Central memory CD8-positive, alpha-beta T cell (primary cell): ENCODE measurements at regions not wholly inside any gene's neighbourhood (a gene's known extent, or its start where the extent isn't known, plus 50 kb on each side); places are given as distances from the start of the nearest gene placed in this dataset.
"Not testable (repeated sequence)": the region's sequence is repeated elsewhere in the genome, so short reads cannot be mapped to it uniquely, and the experiment has no call there.

ENCODE experiments used
- ATAC-seq: fragments of 150-1000 bp; cut with Tn5 transposase; replicated peaks from 2 replicates; pipeline ENCODE4 v1.10.0; 2022; ENCODE audit warnings: mild to moderate bottlenecking, moderate FRiP score, moderate number of reproducible peaks; ENCODE audit not compliant: poor library complexity, severe bottlenecking; ENCODE audit errors: extremely low read depth
- DNase-seq, 2 donors: peaks; one replicate each; pipeline ENCODE4 v3.0.0; 2021; ENCODE audit warnings: low spot score in 2 of 2
- H3K27ac Mint-ChIP-seq: one replicate; pipeline ENCODE4 v1.8.0; 2022; ENCODE audit warnings: low read depth, mild to moderate bottlenecking, moderate library complexity, mixed read lengths
- H3K27me3 Mint-ChIP-seq: one replicate; pipeline ENCODE4 v1.8.0; 2022; ENCODE audit warnings: mixed read lengths
- H3K36me3 Mint-ChIP-seq: one replicate; pipeline ENCODE4 v1.8.0; 2022; ENCODE audit warnings: mild to moderate bottlenecking, moderate library complexity, mixed read lengths; ENCODE audit not compliant: insufficient read depth
- H3K4me1 Mint-ChIP-seq: one replicate; pipeline ENCODE4 v1.8.0; 2022; ENCODE audit warnings: mixed read lengths
- H3K4me3 Mint-ChIP-seq: one replicate; pipeline ENCODE4 v1.8.0; 2022; ENCODE audit warnings: mild to moderate bottlenecking, moderate library complexity, mixed read lengths
- H3K9me3 Mint-ChIP-seq: one replicate; pipeline ENCODE4 v1.8.0; 2022; ENCODE audit warnings: mixed read lengths

- ATAC-seq, result no peak
- Mint-ChIP-seq H3K4me3 (no peak overlapping the region), H3K36me3 (peaks cover 31% of the 10 kb centered on the region), H3K27ac (no peak overlapping the region), H3K4me1 (peaks cover 19% of the 10 kb centered on the region), H3K27me3 (no peaks in the 10 kb centered on the region), H3K9me3 (no peaks in the 10 kb centered on the region)
- DNase-seq, result no peak
These were observed 325.9 kb downstream of the KLF12 start for GRCh38 chr13:73808318-73808717.

DNA sequence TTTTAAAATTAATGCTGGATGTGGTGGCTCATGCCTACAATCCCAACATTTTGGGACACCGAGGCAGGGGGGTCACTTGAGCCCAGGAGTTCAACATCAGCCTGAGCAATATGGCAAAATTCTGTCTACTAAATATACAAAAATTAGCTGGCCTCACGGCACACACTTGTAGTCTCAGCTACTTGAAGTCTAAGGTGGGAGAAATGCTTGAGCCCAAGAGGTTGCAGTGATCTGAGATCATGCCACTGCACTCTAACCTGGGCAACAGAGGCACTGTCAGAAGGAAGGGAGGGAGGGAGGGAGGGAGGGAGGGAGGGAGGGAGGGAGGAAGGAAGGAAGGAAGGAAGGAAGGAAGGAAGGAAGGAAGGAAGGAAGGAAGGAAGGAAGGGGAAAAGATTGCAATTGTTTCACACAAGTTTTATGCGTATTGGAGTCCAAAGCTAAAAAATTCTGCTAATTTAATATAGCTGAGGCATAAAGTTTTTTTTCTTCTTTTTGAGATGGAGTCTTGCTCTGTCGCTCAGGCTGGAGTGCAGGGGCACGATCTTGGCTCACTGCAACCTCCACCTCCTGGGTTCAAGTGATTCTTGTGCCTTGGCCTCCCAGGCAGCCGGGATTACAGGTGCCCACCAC, 328.8 kb downstream of the KLF12 start:
- not testable (repeated sequence) for H3K27me3 Mint-ChIP-seq, ATAC-seq, DNase-seq, H3K27ac Mint-ChIP-seq, H3K9me3 Mint-ChIP-seq, H3K4me3 Mint-ChIP-seq
- Mint-ChIP-seq H3K4me1 (peaks cover 17% of the 10 kb centered on the region), H3K36me3 (peaks cover 21% of the 10 kb centered on the region)

DNA sequence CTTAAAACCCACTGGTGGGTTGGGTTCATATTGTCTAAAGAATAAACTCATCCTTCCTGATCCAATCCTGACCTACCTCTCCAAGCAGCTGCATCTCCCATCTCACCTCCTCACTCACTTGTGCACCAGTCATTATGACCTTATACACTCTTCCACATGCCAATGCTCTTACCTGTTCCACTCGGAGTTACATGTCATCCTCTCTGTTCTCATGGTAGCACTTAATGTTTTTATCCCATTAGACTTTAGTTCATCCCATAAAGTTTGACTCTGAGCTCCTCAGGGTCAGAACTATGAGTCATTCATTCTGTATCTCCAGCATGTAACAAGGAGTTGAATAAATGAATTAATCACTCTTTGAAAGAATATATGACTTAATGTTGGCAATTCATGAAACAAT, 330.2 kb downstream of the KLF12 start:
- Mint-ChIP-seq H3K27ac (peak overlapping the region; percentile 21), H3K9me3 (peaks cover 2% of the 10 kb centered on the region), H3K27me3 (no peaks in the 10 kb centered on the region), H3K36me3 (peaks cover 22% of the 10 kb centered on the region), H3K4me3 (no peak overlapping the region), H3K4me1 (peaks cover 19% of the 10 kb centered on the region)
- DNase-seq (no peak), ATAC-seq (no peak)

GRCh38 chr13:73800011-73800410, 334.2 kb downstream of the KLF12 start:
- Mint-ChIP-seq H3K9me3 (peaks cover 5% of the 10 kb centered on the region), H3K4me3 (no peak overlapping the region), H3K27me3 (no peaks in the 10 kb centered on the region), H3K27ac (no peak overlapping the region), H3K4me1 (peaks cover 44% of the 10 kb centered on the region), H3K36me3 (peaks cover 13% of the 10 kb centered on the region)
- no peak for ATAC-seq
- DNase-seq, result no peak

- H3K36me3 Mint-ChIP-seq, result peaks cover 14% of the 10 kb centered on the region
- H3K4me1 Mint-ChIP-seq, result peaks cover 52% of the 10 kb centered on the region
- DNase-seq (no peak), ATAC-seq (no peak)
- no peaks in the 10 kb centered on the region for H3K27me3 Mint-ChIP-seq
- H3K27ac Mint-ChIP-seq, result peak overlapping the region; percentile 37
- H3K9me3 Mint-ChIP-seq, result peaks cover 5% of the 10 kb centered on the region
- no peak overlapping the region for H3K4me3 Mint-ChIP-seq
These were observed 339.4 kb downstream of the KLF12 start for GRCh38 chr13:73794755-73795154.

- DNase-seq (no peak), ATAC-seq (no peak)
- Mint-ChIP-seq H3K27me3 (no peaks in the 10 kb centered on the region), H3K9me3 (no peaks in the 10 kb centered on the region), H3K4me3 (no peak overlapping the region), H3K4me1 (peaks cover 45% of the 10 kb centered on the region), H3K27ac (no peak overlapping the region), H3K36me3 (peaks cover 15% of the 10 kb centered on the region)
These were observed 340.8 kb downstream of the KLF12 start for GRCh38 chr13:73793361-73793760.

DNA sequence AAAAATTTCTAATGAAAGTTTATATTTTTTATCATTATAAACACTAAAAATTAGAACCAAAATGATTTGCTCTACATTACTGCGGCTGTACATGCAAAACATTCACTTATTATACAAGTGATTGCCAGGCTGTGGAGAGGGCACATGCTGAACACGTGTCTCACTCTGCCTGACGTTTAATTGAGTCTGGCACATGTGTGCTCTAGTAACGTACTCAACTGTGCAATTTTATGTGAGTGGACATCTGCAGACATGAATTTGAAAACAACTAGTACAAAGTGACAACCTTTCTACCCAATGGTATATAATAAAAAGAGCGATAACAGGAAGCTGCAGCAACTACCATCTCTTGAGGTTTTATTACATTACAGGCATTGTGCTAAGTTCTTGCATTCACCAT, 341.4 kb downstream of the KLF12 start:
- ATAC-seq (no peak), DNase-seq (no peak)
- Mint-ChIP-seq H3K4me1 (peaks cover 40% of the 10 kb centered on the region), H3K27me3 (no peaks in the 10 kb centered on the region), H3K9me3 (no peaks in the 10 kb centered on the region), H3K36me3 (peaks cover 13% of the 10 kb centered on the region), H3K27ac (no peak overlapping the region), H3K4me3 (no peak overlapping the region)

- DNase-seq (no peak), ATAC-seq (no peak)
- H3K27ac Mint-ChIP-seq, result peak overlapping the region; percentile 6
- peaks cover 45% of the 10 kb centered on the region for H3K4me1 Mint-ChIP-seq
- no peaks in the 10 kb centered on the region for H3K27me3 Mint-ChIP-seq
- peaks cover 39% of the 10 kb centered on the region for H3K36me3 Mint-ChIP-seq
- H3K9me3 Mint-ChIP-seq, result no peaks in the 10 kb centered on the region
- no peak overlapping the region for H3K4me3 Mint-ChIP-seq
These were observed 351.5 kb downstream of the KLF12 start for GRCh38 chr13:73782450-73783449.

DNA sequence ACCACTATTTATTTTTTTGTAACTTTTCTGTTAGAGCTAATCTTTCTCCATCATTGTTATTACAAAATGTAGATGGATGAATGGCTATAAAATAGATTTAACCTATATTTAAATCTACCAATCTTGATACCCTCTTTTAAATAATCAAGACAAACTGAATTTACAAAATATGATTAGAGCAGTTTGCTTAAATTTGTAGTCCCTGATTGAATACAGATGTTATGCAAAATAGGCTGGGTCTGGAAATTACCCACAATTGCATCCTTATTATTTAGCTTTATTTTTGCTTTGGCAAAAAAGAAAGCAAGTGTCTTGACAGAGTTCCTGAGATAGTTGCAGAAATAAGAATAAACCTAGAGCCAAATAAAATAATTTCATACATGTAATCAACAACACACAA, 352.8 kb downstream of the KLF12 start:
- ATAC-seq (no peak), DNase-seq (no peak)
- no peak overlapping the region for H3K27ac Mint-ChIP-seq
- peaks cover 52% of the 10 kb centered on the region for H3K4me1 Mint-ChIP-seq
- no peaks in the 10 kb centered on the region for H3K27me3 Mint-ChIP-seq
- H3K4me3 Mint-ChIP-seq, result no peak overlapping the region
- H3K9me3 Mint-ChIP-seq, result no peaks in the 10 kb centered on the region
- peaks cover 38% of the 10 kb centered on the region for H3K36me3 Mint-ChIP-seq

DNA sequence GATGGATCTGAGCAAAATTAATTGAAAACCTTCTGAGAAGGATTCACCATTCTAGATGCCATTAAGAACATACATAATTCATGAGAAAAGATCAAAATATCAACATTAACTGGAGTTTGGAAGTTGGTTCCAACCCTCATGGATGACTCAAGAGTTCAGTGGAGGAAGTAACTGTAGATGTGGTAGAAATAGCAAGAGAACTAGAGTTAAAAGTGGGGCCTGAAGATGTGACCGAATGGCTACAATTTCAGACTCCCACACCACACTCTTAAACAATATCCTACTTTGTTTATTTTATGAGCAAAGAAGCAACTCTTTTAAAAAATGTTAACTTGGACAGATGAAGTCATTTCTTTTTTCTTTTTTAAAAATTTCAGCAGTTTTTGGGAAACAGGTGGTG, 354.3 kb downstream of the KLF12 start:
- Mint-ChIP-seq H3K4me1 (peaks cover 38% of the 10 kb centered on the region), H3K9me3 (no peaks in the 10 kb centered on the region), H3K27me3 (no peaks in the 10 kb centered on the region), H3K36me3 (peaks cover 34% of the 10 kb centered on the region), H3K4me3 (no peak overlapping the region), H3K27ac (no peak overlapping the region)
- DNase-seq (no peak), ATAC-seq (no peak)

- ATAC-seq, result no peak
- H3K4me1 Mint-ChIP-seq, result peaks cover 33% of the 10 kb centered on the region
- peaks cover 33% of the 10 kb centered on the region for H3K36me3 Mint-ChIP-seq
- H3K27me3 Mint-ChIP-seq, result no peaks in the 10 kb centered on the region
- H3K4me3 Mint-ChIP-seq, result no peak overlapping the region
- no peak for DNase-seq
- no peaks in the 10 kb centered on the region for H3K9me3 Mint-ChIP-seq
- no peak overlapping the region for H3K27ac Mint-ChIP-seq
These were observed 355.9 kb downstream of the KLF12 start for GRCh38 chr13:73778242-73778864.

DNA sequence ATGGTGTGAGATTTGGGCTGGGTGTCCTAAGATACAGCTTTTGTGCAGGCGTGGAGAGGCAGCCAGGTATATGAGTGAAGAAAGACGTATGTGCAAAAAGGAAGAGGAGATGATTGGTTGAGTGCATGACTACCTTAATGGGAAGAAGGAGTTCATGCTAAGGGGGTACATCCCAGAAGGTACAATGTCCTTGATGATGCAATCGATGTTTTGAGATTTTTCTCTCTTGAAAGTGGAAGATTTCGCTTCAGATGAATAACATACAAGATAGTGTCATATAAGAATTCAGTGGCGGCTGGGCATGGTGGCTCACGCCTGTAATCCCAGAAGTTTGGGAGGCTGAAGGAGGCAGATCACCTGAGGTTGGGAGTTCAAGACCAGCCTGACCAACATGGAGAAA, 357.1 kb downstream of the KLF12 start:
- H3K9me3 Mint-ChIP-seq, result no peaks in the 10 kb centered on the region
- H3K27ac Mint-ChIP-seq, result peak overlapping the region; percentile 19
- DNase-seq (no peak), ATAC-seq (no peak)
- no peak overlapping the region for H3K4me3 Mint-ChIP-seq
- H3K4me1 Mint-ChIP-seq, result peaks cover 33% of the 10 kb centered on the region
- peaks cover 34% of the 10 kb centered on the region for H3K36me3 Mint-ChIP-seq
- no peaks in the 10 kb centered on the region for H3K27me3 Mint-ChIP-seq
